Neuronal stem cell (in vitro differentiated cells): ENCODE measurements at regions not wholly inside any gene's neighbourhood (a gene's known extent, or its start where the extent isn't known, plus 50 kb on each side); places are given as distances from the start of the nearest gene placed in this dataset.

Experiments
- DNase-seq: peaks from one replicate; pipeline ENCODE4 v3.0.0-alpha.2; 2013; ENCODE audit warnings: low spot score
- H2AFZ ChIP-seq: one replicate; pipeline ENCODE4 v1.6.1; 2013; ENCODE audit warnings: mild to moderate bottlenecking, low read length, inconsistent platforms
- H2AK5ac ChIP-seq: 2 replicates; pipeline ENCODE4 v1.6.1; 2013; ENCODE audit warnings: low read depth, mild to moderate bottlenecking, inconsistent platforms, low read length, moderate library complexity, mixed read lengths
- H2BK120ac ChIP-seq: 2 replicates; pipeline ENCODE4 v1.6.1; 2013; ENCODE audit warnings: low read depth, mild to moderate bottlenecking, inconsistent platforms, low read length, moderate library complexity, mixed read lengths
- H2BK12ac ChIP-seq: one replicate; pipeline ENCODE4 v1.6.1; 2013; ENCODE audit warnings: low read length, inconsistent platforms
- H2BK15ac ChIP-seq: 2 replicates; pipeline ENCODE4 v1.6.1; 2013; ENCODE audit warnings: mild to moderate bottlenecking, low read length, inconsistent platforms, mixed read lengths
- H2BK5ac ChIP-seq: one replicate; pipeline ENCODE4 v1.6.1; 2013; ENCODE audit warnings: inconsistent platforms, mild to moderate bottlenecking, low read length, moderate library complexity
- H3K14ac ChIP-seq: one replicate; pipeline ENCODE4 v1.6.1; 2013; ENCODE audit warnings: low read length, inconsistent platforms
- H3K18ac ChIP-seq: 2 replicates; pipeline ENCODE4 v1.6.1; 2013; ENCODE audit warnings: low read length, inconsistent platforms
- H3K23ac ChIP-seq: 2 replicates; pipeline ENCODE4 v1.6.1; 2013; ENCODE audit warnings: low read depth, mild to moderate bottlenecking, mixed read lengths, low read length, inconsistent platforms; ENCODE audit not compliant: poor library complexity
- H3K27ac ChIP-seq: replicated peaks from 3 replicates; pipeline ENCODE4 v1.5.1; 2013; ENCODE audit warnings: low read length, inconsistent platforms
- H3K27me3 ChIP-seq, 3 experiments: 2 replicates each; pipeline ENCODE4 v1.6.1; 2013; ENCODE audit warnings: low read length in 3 of 3, mild to moderate bottlenecking in 2 of 3, inconsistent platforms in 1 of 3, low read depth in 1 of 3, mixed read lengths in 1 of 3, moderate library complexity in 1 of 3; ENCODE audit not compliant: control insufficient read depth in 3 of 3, insufficient read depth in 3 of 3
- H3K36me3 ChIP-seq, 2 donors: replicated peaks in 1 of 2; 2 replicates each; pipeline ENCODE4 v1.6.1; 2013; ENCODE audit warnings: low read length in 2 of 2; ENCODE audit not compliant: control insufficient read depth in 2 of 2, insufficient read depth in 2 of 2
- H3K4ac ChIP-seq: 2 replicates; pipeline ENCODE4 v1.6.1; 2013; ENCODE audit warnings: inconsistent platforms, mild to moderate bottlenecking, low read length, moderate library complexity
- H3K4me1 ChIP-seq, 2 donors: 1 replicate in 1 of 2; 2 replicates in 1 of 2; pipeline ENCODE4 v1.6.1; 2013; ENCODE audit warnings: low read length in 2 of 2, low read depth in 1 of 2; ENCODE audit not compliant: control insufficient read depth in 2 of 2, insufficient read depth in 1 of 2
- H3K4me2 ChIP-seq: one replicate; pipeline ENCODE4 v1.6.1; 2013; ENCODE audit warnings: mild to moderate bottlenecking, low read length, inconsistent platforms; ENCODE audit not compliant: insufficient read depth, poor library complexity, severe bottlenecking
- H3K4me3 ChIP-seq, 2 donors: 2 replicates each; pipeline ENCODE4 v1.5.1; 2013; ENCODE audit warnings: low read length in 2 of 2, mild to moderate bottlenecking in 2 of 2, inconsistent platforms in 1 of 2, moderate library complexity in 1 of 2
- H3K79me1 ChIP-seq: one replicate; pipeline ENCODE4 v1.6.1; 2013; ENCODE audit warnings: low read depth, mild to moderate bottlenecking, inconsistent platforms, low read length, moderate library complexity
- H3K9ac ChIP-seq: one replicate; pipeline ENCODE4 v1.6.1; 2013; ENCODE audit warnings: mild to moderate bottlenecking, low read depth, low read length, inconsistent platforms; ENCODE audit not compliant: poor library complexity
- H3K9me3 ChIP-seq, 2 donors: replicated peaks in 1 of 2; 2 replicates each; pipeline versions ENCODE3 to v1.6.1; 2013; ENCODE audit warnings: low read length in 2 of 2, mild to moderate bottlenecking in 2 of 2, inconsistent platforms in 1 of 2, low read depth in 1 of 2, mixed read lengths in 1 of 2, moderate library complexity in 1 of 2; ENCODE audit not compliant: control insufficient read depth in 2 of 2, insufficient read depth in 1 of 2
- H4K8ac ChIP-seq: one replicate; pipeline ENCODE4 v1.6.1; 2013; ENCODE audit warnings: low read depth, mild to moderate bottlenecking, inconsistent platforms, low read length, moderate library complexity
- H4K91ac ChIP-seq: one replicate; pipeline ENCODE4 v1.6.1; 2013; ENCODE audit warnings: low read length, low read depth, mild to moderate bottlenecking, inconsistent platforms; ENCODE audit not compliant: poor library complexity
- WGBS, 2 donors: extraction: QIAGEN DNeasy Blood & Tissue Kit; methylation state at CpG; one replicate each; pipeline ENCODE4 v1.1.7; 2013; ENCODE audit warnings: missing lambda C conversion rate in 2 of 2, mixed read lengths in 1 of 2; ENCODE audit not compliant: insufficient read length in 2 of 2, insufficient replicate concordance in 1 of 2; ENCODE audit errors: extremely low coverage in 2 of 2; 5-methylcytosine and 5-hydroxymethylcytosine counted together

DNA sequence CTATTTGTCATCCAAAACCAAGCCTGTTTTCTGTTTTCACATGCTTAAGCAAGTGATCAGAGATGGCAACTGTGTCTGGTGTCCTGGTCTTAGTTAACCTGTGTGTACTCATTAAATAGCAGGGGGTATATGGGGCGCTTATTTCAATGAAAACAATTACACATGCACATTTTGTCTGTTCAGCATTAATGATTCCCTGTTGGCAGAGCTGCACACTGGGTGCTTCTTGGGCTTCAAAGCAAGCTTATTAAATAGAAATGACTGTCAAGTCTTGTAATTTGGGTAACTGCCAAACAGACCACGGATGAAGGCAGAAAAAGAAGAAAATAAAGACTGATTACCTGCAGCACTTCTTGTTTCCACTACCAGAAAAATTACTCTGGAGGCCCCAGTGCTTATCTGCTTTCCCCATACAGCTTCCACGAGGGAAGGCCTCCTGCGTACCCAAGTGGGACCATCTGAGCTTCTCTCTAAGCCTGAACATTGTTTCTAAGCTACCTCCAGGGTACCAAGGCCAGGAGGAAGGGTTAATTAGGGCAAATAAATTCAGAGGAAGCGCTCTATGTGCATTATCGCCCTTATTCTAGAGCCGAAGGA is 107.2 kb upstream of the TBL1X start:
- Histone ChIP-seq H2AFZ (no peak overlapping the region), H4K8ac (no peak overlapping the region), H3K27me3 (no peaks in the 10 kb centered on the region), H3K23ac (no peak overlapping the region), H3K4ac (no peak overlapping the region), H3K4me1 (peaks cover 0 to 3% of the 10 kb centered on the region in 2 donors), H4K91ac (no peak overlapping the region), H3K18ac (no peak overlapping the region), H2BK12ac (no peak overlapping the region), H3K4me2 (no peak overlapping the region), H3K9ac (no peak overlapping the region), H3K4me3 (no peak overlapping the region), H3K79me1 (no peaks in the 10 kb centered on the region), H2AK5ac (no peak overlapping the region), H2BK5ac (no peak overlapping the region), H3K9me3 (no peaks in the 10 kb centered on the region), H3K14ac (no peak overlapping the region), H3K27ac (no peak overlapping the region), H2BK15ac (no peak overlapping the region), H3K36me3 (no peaks in the 10 kb centered on the region), H2BK120ac (no peak overlapping the region)
- DNase-seq: no peak
- no CpG with 5 or more reads among the region's 7 CpGs for WGBS, 2 donors

DNA sequence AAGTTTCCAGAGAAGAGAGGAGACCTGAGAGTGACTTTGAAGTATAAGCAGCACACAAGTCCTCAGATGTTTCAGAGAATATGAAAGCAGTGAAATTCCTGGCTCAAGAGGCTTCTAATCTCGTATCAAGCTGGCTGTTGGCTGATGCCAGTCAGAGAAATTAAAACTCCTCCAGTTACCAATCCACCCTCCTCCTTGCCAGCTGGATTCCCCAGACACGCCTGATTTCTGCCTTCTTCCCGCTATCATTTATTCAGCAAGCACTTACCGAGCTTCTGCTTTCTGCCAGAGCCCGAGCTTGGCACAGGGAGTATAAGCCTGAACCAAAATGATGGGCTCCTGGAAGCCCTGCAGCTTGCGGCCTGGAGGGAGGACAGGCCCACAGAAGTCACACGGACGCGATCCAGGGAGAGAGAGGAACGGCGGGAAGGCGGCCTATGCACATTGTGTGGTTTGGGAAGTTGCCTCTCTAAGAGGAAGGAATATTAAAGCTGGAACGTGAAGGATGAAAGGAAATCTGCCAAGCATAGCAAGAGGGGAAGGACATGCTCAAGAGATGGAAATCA is 102.4 kb upstream of the TBL1X start:
- H3K18ac ChIP-seq: no peak overlapping the region
- no peaks in the 10 kb centered on the region for H3K36me3 ChIP-seq
- no peak overlapping the region for H2BK12ac ChIP-seq
- H3K4me1 ChIP-seq: no peaks in the 10 kb centered on the region
- no peak overlapping the region for H2AFZ ChIP-seq
- H3K79me1 ChIP-seq: no peaks in the 10 kb centered on the region
- H3K27me3 ChIP-seq: no peaks in the 10 kb centered on the region
- no peak overlapping the region for H3K4ac ChIP-seq
- H3K27ac ChIP-seq: no peak overlapping the region
- H2BK15ac ChIP-seq: no peak overlapping the region
- no peak overlapping the region for H2BK5ac ChIP-seq
- no peak overlapping the region for H4K8ac ChIP-seq
- DNase-seq: no peak
- no CpG with 5 or more reads among the region's 13 CpGs for WGBS, 2 donors
- no peak overlapping the region for H3K9ac ChIP-seq
- no peak overlapping the region for H2AK5ac ChIP-seq
- no peak overlapping the region for H3K4me2 ChIP-seq
- H2BK120ac ChIP-seq: no peak overlapping the region
- H3K4me3 ChIP-seq: no peak overlapping the region
- H3K23ac ChIP-seq: no peak overlapping the region
- H3K9me3 ChIP-seq: no peaks in the 10 kb centered on the region
- H3K14ac ChIP-seq: no peak overlapping the region
- no peak overlapping the region for H4K91ac ChIP-seq

DNA sequence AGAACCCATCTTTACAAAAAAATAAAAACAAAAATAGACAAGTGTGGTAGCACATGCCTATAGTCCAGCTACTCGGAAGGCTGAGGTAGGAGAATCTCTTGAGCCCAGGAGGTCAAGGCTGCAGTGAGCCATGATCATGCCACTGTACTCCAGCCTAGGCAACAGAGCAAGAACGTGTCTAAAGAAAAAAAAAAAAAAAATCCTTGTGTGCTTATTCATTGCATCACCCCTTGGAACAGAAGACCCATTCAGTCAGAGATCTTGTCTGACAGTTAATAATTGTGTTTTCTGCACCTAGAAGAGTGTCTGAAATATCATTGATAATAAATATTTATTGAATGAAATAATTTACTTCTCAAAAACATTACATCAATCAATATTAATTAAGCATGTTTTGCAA is 97.4 kb upstream of the TBL1X start:
- Histone ChIP-seq H2BK120ac (no peak overlapping the region), H3K23ac (no peak overlapping the region), H3K9me3 (no peaks in the 10 kb centered on the region), H3K9ac (no peak overlapping the region), H2AFZ (no peak overlapping the region), H2BK12ac (no peak overlapping the region), H3K4me1 (no peaks in the 10 kb centered on the region), H3K79me1 (no peaks in the 10 kb centered on the region), H3K4ac (no peak overlapping the region), H4K91ac (no peak overlapping the region), H2AK5ac (no peak overlapping the region), H3K36me3 (no peaks in the 10 kb centered on the region), H3K4me2 (no peak overlapping the region), H3K27ac (no peak overlapping the region), H2BK15ac (no peak overlapping the region), H3K18ac (no peak overlapping the region), H4K8ac (no peak overlapping the region), H2BK5ac (no peak overlapping the region), H3K4me3 (no peak overlapping the region), H3K14ac (no peak overlapping the region), H3K27me3 (peaks cover 0 to 5% (median 0%) of the 10 kb centered on the region in 3 experiments)
- no peak for DNase-seq
- WGBS, 2 donors: no CpG with 5 or more reads among the region's 2 CpGs

DNA sequence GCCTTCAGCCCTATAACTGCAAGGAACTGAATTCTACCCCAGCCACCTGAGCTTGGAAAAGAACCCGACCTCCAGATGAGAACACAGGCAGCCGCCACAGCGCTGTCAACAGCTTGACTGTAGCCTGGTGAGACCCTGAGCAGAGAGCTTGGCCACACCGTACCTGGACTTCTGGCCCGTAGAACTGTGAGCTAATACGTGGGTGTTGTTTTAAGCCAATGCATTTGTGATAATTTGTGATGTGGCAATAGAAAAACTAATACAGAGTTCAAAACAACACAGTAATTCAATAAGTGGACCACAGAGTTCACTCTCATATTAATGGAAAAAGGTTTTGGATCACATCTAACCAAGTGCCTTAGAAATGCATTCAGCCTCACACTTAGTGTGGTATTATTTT is 96.6 kb upstream of the TBL1X start:
- no peak overlapping the region for H4K91ac ChIP-seq
- no peak overlapping the region for H3K4ac ChIP-seq
- peaks cover 0 to 5% (median 0%) of the 10 kb centered on the region in 3 experiments for H3K27me3 ChIP-seq
- H3K27ac ChIP-seq: no peak overlapping the region
- no peak overlapping the region for H3K4me2 ChIP-seq
- WGBS, 2 donors: no CpG with 5 or more reads among the region's 6 CpGs
- H3K9ac ChIP-seq: no peak overlapping the region
- H2BK12ac ChIP-seq: no peak overlapping the region
- H2BK120ac ChIP-seq: no peak overlapping the region
- H2AK5ac ChIP-seq: no peak overlapping the region
- H2BK15ac ChIP-seq: no peak overlapping the region
- no peak overlapping the region for H2BK5ac ChIP-seq
- H3K14ac ChIP-seq: no peak overlapping the region
- H3K4me3 ChIP-seq: no peak overlapping the region
- no peak for DNase-seq
- no peak overlapping the region for H2AFZ ChIP-seq
- no peak overlapping the region for H3K18ac ChIP-seq
- H4K8ac ChIP-seq: no peak overlapping the region
- no peaks in the 10 kb centered on the region for H3K79me1 ChIP-seq
- no peaks in the 10 kb centered on the region for H3K9me3 ChIP-seq
- no peaks in the 10 kb centered on the region for H3K36me3 ChIP-seq
- no peak overlapping the region for H3K23ac ChIP-seq
- no peaks in the 10 kb centered on the region for H3K4me1 ChIP-seq
